ENCODE measurements at regions not wholly inside any gene's neighbourhood (a gene's known extent, or its start where the extent isn't known, plus 50 kb on each side); places are given as distances from the start of the nearest gene placed in this dataset.

DNA sequence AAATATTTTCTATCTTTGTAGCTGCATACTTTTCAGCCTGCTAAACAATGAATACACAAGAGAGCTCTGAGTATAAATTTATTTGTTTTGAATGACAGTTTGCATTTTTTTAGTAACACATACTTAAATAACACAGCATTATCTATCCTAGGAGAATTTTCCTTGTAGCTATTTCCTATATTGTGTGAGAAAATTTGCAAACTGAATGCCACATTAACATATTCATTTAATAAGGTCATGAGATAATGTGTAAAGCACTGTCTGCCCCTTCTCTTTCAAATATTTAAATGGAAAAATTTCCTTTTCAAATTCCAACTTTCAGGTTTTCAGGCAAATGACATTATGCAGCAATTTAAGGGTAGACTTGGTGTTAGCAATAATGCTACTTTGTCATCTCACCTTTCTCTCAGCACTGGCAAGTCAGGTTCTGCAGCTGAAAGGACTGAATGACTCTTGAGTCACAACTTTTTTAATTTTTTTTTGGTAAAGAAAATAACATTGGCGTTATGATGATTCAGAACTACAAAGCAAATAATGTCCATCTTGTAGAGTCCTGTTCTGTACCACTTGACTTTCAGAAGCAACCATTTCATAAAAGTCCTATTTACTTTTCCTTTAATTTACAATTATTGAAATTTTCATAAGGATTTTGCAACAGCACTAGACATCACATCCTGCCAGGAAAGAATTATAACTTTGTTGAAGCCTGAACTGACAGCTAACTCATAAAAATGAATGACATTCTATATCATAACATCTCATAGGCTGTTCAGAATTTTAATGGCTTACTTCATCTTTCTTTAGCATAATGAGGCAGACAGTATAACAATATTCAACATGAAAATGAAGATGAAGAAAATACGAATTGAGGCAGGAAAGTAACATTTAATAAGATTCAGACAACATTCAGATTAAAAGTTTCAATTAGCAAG is 681.6 kb upstream of the SEMA6D start:
- Histone ChIP-seq H3K9me3 (ENCODE audit: insufficient read depth, low read depth, low read length) (no peaks in the 10 kb centered on the region), H3K36me3 (ENCODE audit: insufficient read depth, low read length) (no peaks in the 10 kb centered on the region), H3K4me1 (ENCODE audit: insufficient read depth, low read length) (no peaks in the 10 kb centered on the region), H3K4me3 (ENCODE audit: insufficient read depth, low read depth, low read length) (no peak overlapping the region), H2AFZ (ENCODE audit: low read depth, low read length) (no peak overlapping the region), H3K27ac (ENCODE audit: low read depth, low read length) (no peak overlapping the region), H3K9ac (ENCODE audit: low read length) (no peak overlapping the region), H4K20me1 (ENCODE audit: insufficient read depth, low read length) (no peaks in the 10 kb centered on the region), H3K4me2 (ENCODE audit: low read length) (no peak overlapping the region), H3K27me3 (ENCODE audit: insufficient read depth, low read length) (no peaks in the 10 kb centered on the region), H3K79me2 (ENCODE audit: insufficient read depth, low read length) (no peaks in the 10 kb centered on the region)
- FAIRE-seq (no peak), DNase-seq (ENCODE audit: low read depth) (no peak)
- H3K9me3 Mint-ChIP-seq (ENCODE audit: unreplicated experiment), result peaks cover 1% of the 10 kb centered on the region
- H3K36me3 Mint-ChIP-seq (ENCODE audit: low read depth, unreplicated experiment), result no peaks in the 10 kb centered on the region
- H3K4me1 Mint-ChIP-seq (ENCODE audit: low read depth, unreplicated experiment), result no peaks in the 10 kb centered on the region
- no peaks in the 10 kb centered on the region for H3K27me3 Mint-ChIP-seq (ENCODE audit: low read depth, unreplicated experiment)
- no peak overlapping the region for H3K4me3 Mint-ChIP-seq (ENCODE audit: unreplicated experiment)
- TF ChIP-seq, protein P1, sequence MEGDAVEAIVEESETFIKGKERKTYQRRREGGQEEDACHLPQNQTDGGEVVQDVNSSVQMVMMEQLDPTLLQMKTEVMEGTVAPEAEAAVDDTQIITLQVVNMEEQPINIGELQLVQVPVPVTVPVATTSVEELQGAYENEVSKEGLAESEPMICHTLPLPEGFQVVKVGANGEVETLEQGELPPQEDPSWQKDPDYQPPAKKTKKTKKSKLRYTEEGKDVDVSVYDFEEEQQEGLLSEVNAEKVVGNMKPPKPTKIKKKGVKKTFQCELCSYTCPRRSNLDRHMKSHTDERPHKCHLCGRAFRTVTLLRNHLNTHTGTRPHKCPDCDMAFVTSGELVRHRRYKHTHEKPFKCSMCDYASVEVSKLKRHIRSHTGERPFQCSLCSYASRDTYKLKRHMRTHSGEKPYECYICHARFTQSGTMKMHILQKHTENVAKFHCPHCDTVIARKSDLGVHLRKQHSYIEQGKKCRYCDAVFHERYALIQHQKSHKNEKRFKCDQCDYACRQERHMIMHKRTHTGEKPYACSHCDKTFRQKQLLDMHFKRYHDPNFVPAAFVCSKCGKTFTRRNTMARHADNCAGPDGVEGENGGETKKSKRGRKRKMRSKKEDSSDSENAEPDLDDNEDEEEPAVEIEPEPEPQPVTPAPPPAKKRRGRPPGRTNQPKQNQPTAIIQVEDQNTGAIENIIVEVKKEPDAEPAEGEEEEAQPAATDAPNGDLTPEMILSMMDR (IDR thresholded peaks at IDR 0.05; ENCODE audit: insufficient read depth, low read depth, low read length), result no peak
- no peak for TF ChIP-seq EZH2 (IDR thresholded peaks at IDR 0.05; ENCODE audit: insufficient read depth, low read length)
- no peak overlapping the region for H3K27ac Mint-ChIP-seq (ENCODE audit: unreplicated experiment)

DNA sequence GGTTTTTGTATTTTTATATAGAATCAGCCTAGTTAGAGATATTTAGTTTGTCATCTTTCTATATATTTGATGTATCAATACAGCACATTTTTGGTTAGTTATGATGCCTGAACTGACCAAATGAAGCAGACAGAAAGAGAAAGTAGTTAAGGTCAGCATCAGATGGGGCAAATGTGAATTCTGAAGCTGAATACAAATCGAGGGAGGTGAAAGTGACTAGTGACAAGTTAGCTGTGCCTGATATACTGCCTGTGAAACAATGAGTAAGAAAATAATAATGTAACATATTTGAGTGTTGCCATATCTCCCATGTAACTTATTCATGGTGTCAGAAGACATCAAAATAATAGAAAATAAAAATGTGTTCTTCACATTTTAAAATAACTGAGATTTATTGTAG is 680.3 kb upstream of the SEMA6D start:
- no peaks in the 10 kb centered on the region for H3K27me3 ChIP-seq (ENCODE audit: insufficient read depth, low read length)
- no peaks in the 10 kb centered on the region for H3K36me3 ChIP-seq (ENCODE audit: insufficient read depth, low read length)
- FAIRE-seq (no peak), DNase-seq (ENCODE audit: low read depth) (no peak)
- H3K4me1 Mint-ChIP-seq (ENCODE audit: low read depth, unreplicated experiment), result no peaks in the 10 kb centered on the region
- no peaks in the 10 kb centered on the region for H3K27me3 Mint-ChIP-seq (ENCODE audit: low read depth, unreplicated experiment)
- H3K9me3 Mint-ChIP-seq (ENCODE audit: unreplicated experiment), result no peaks in the 10 kb centered on the region
- H4K20me1 ChIP-seq (ENCODE audit: insufficient read depth, low read length), result no peaks in the 10 kb centered on the region
- H2AFZ ChIP-seq (ENCODE audit: low read depth, low read length), result no peak overlapping the region
- no peaks in the 10 kb centered on the region for H3K4me1 ChIP-seq (ENCODE audit: insufficient read depth, low read length)
- H3K4me2 ChIP-seq (ENCODE audit: low read length), result no peak overlapping the region
- H3K36me3 Mint-ChIP-seq (ENCODE audit: low read depth, unreplicated experiment), result no peaks in the 10 kb centered on the region
- H3K79me2 ChIP-seq (ENCODE audit: insufficient read depth, low read length), result no peaks in the 10 kb centered on the region
- no peak overlapping the region for H3K9ac ChIP-seq (ENCODE audit: low read length)
- TF ChIP-seq EZH2 (IDR thresholded peaks at IDR 0.05; ENCODE audit: insufficient read depth, low read length), result no peak
- TF ChIP-seq, protein P1 (IDR thresholded peaks at IDR 0.05; ENCODE audit: insufficient read depth, low read depth, low read length), result no peak
- no peak overlapping the region for H3K27ac ChIP-seq (ENCODE audit: low read depth, low read length)
- H3K4me3 ChIP-seq (ENCODE audit: insufficient read depth, low read depth, low read length), result no peak overlapping the region
- no peak overlapping the region for H3K4me3 Mint-ChIP-seq (ENCODE audit: unreplicated experiment)
- no peaks in the 10 kb centered on the region for H3K9me3 ChIP-seq (ENCODE audit: insufficient read depth, low read depth, low read length)
- H3K27ac Mint-ChIP-seq (ENCODE audit: unreplicated experiment), result no peak overlapping the region

DNA sequence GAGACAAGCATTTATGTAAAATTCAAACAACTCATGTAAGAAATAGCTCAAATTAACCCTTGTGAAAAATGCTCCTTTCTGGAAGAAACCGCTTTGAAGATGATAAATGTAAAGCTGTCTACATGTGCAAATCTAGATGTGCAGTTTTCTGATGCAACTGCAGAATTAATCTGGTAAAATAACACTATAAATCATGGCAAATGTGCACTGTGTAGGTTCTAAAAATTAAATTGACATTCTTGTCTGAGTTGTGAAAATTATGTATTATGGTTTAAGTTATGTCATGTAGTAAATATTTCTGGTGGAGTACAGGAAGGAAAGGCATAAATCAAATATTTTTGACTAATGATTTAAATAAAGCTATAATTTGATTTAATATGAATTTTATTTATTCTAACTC is 678.1 kb upstream of the SEMA6D start:
- no peaks in the 10 kb centered on the region for H3K27me3 Mint-ChIP-seq (ENCODE audit: low read depth, unreplicated experiment)
- Histone ChIP-seq H3K79me2 (ENCODE audit: insufficient read depth, low read length) (no peaks in the 10 kb centered on the region), H3K27me3 (ENCODE audit: insufficient read depth, low read length) (no peaks in the 10 kb centered on the region), H3K27ac (ENCODE audit: low read depth, low read length) (no peak overlapping the region), H3K4me1 (ENCODE audit: insufficient read depth, low read length) (no peaks in the 10 kb centered on the region), H3K4me3 (ENCODE audit: insufficient read depth, low read depth, low read length) (no peak overlapping the region), H3K9me3 (ENCODE audit: insufficient read depth, low read depth, low read length) (no peaks in the 10 kb centered on the region), H4K20me1 (ENCODE audit: insufficient read depth, low read length) (no peaks in the 10 kb centered on the region), H3K36me3 (ENCODE audit: insufficient read depth, low read length) (no peaks in the 10 kb centered on the region), H3K9ac (ENCODE audit: low read length) (no peak overlapping the region), H3K4me2 (ENCODE audit: low read length) (no peak overlapping the region), H2AFZ (ENCODE audit: low read depth, low read length) (no peak overlapping the region)
- no peak for FAIRE-seq
- no peak overlapping the region for H3K27ac Mint-ChIP-seq (ENCODE audit: unreplicated experiment)
- no peaks in the 10 kb centered on the region for H3K9me3 Mint-ChIP-seq (ENCODE audit: unreplicated experiment)
- no peaks in the 10 kb centered on the region for H3K4me1 Mint-ChIP-seq (ENCODE audit: low read depth, unreplicated experiment)
- TF ChIP-seq, protein P1 (IDR thresholded peaks at IDR 0.05; ENCODE audit: insufficient read depth, low read depth, low read length), result no peak
- no peaks in the 10 kb centered on the region for H3K36me3 Mint-ChIP-seq (ENCODE audit: low read depth, unreplicated experiment)
- no peak for DNase-seq (ENCODE audit: low read depth)
- no peak overlapping the region for H3K4me3 Mint-ChIP-seq (ENCODE audit: unreplicated experiment)

Measured in astrocyte (in vitro differentiated cells and primary cell).